AG04450 (cell line): ENCODE measurements at regions not wholly inside any gene's neighbourhood (a gene's known extent, or its start where the extent isn't known, plus 50 kb on each side); places are given as distances from the start of the nearest gene placed in this dataset.

Source experiments
- CTCF ChIA-PET: fragments of 300-600, 350-600 bp; formaldehyde crosslinking; extraction: SDS; loops from one replicate; lab custom pipeline; 2022; ENCODE audit warnings: antibody characterized with exemption, inconsistent platforms; lab: Charles Lee
- POLR2A ChIA-PET: fragments of 350-600 bp; formaldehyde crosslinking; extraction: SDS; loops from one replicate; lab custom pipeline; 2021; ENCODE audit warnings: antibody characterized with exemption, inconsistent platforms; lab: Yijun Ruan, JAX
- DNase-seq: peaks from one replicate; pipeline ENCODE4 v3.0.0-alpha.2; 2011; ENCODE audit warnings: low read depth, low spot score
- H3K27ac ChIP-seq: one replicate; pipeline ENCODE4 v1.5.1; 2012; ENCODE audit warnings: low read depth, low read length, control low read depth
- H3K27me3 ChIP-seq: one replicate; pipeline ENCODE4 v1.6.0; 2012; ENCODE audit warnings: low read length; ENCODE audit not compliant: control insufficient read depth, insufficient read depth
- H3K4me3 ChIP-seq: 2 replicates; pipeline ENCODE4 v1.5.1; 2011; ENCODE audit warnings: mild to moderate bottlenecking, low read depth, low read length, control low read depth
- H3K9me3 ChIP-seq: 2 replicates; pipeline ENCODE4 v1.5.1; 2012; ENCODE audit warnings: low read length; ENCODE audit not compliant: control insufficient read depth, insufficient read depth
- CTCF ChIP-seq: IDR thresholded peaks from 2 replicates; pipeline ENCODE4 v1.5.1; 2011; ENCODE audit warnings: low read depth, low read length, control low read depth, inconsistent platforms

DNA sequence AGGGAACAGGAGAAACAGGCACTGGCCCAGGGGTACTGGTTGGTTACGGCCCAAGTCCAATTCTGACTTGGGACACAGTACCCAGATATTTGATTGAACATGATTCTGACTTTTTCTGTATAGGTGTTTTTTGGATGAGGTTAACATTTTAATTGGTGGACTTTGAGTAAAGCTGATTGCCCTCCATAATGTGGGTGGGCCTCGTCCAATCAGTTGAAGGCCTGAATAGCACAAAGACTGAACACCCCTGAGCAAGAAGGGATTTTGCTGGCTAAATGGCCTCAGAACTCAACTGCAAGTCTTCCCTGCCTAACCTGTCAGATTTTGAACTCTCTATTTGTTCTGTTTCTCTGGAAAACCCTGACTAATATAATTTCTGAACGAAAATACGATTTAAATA lies 222.6 kb downstream of the TEX36 start:
- ChIA-PET CTCF (no interaction called here), POLR2A (no interaction called here)
- Histone ChIP-seq H3K27ac (no peak overlapping the region), H3K27me3 (peaks cover 7% of the 10 kb centered on the region), H3K9me3 (no peaks in the 10 kb centered on the region), H3K4me3 (no peak overlapping the region)
- no peak for DNase-seq
- no peak for TF ChIP-seq CTCF

DNA sequence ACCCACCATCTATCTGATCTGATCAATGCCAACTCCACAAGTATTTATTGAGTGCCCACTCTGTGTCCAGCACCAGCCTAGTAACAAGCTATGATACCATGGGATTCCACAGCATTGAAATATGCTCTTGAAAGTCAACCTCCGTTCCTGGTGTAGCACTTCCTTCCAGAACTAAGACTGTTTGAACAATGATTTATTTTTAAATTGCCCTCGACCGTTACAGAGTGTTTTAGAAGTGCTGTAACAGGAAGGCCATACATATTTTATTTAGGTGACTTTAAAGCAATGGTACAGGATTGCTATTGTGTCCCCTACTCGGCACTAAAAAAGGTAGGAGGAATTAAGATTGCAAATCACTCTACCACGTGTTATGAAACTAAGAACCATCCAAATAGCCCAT lies 225.6 kb downstream of the TEX36 start:
- H3K27me3 ChIP-seq, result peaks cover 2% of the 10 kb centered on the region
- no peak overlapping the region for H3K27ac ChIP-seq
- CTCF ChIA-PET, result no interaction called here
- no peak overlapping the region for H3K4me3 ChIP-seq
- H3K9me3 ChIP-seq, result no peaks in the 10 kb centered on the region
- DNase-seq, result no peak
- no peak for TF ChIP-seq CTCF
- POLR2A ChIA-PET, result no interaction called here

DNA sequence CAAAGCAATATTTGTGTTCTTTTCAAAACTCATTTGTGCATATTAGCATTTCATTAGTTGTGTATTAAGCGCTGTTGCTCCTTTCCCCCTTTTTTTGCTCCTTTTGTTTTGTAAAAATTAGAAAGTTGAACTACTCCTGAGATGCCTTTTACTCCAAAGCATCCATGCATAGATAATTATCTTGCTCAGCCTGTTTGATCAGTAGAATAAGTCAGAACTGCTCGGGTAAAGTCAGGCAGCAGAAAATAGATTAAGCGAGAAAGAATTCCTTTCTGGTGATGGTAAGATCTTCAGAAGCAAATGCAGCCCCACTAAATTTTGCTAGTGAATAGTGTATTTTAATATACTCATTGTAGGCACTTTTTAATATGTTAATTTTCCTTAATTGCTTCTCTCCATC lies 227.1 kb downstream of the TEX36 start:
- ChIA-PET POLR2A (no interaction called here), CTCF (no interaction called here)
- Histone ChIP-seq H3K9me3 (no peaks in the 10 kb centered on the region), H3K4me3 (no peak overlapping the region), H3K27ac (no peak overlapping the region), H3K27me3 (peaks cover 7% of the 10 kb centered on the region)
- DNase-seq, result no peak
- TF ChIP-seq CTCF, result no peak

DNA sequence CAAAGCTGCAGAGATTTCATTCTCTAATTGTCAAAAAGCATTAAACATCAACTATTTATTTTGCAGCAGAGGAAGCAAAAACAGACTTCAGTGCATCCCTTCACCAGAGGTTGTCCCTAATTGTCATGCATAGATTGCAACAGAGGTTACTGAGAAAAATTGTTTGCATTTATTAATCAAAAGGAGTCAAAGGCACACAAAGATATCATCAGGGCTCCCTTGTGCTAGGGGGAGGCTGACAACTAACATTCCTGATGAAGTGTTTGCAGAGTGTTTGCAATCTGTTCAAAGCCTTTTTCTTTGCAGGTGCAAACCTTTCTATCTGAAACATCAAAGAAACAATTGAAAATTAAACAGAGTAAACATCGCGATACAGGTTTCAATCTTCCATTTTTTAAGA lies 227.5 kb downstream of the TEX36 start:
- Histone ChIP-seq H3K27me3 (peaks cover 7% of the 10 kb centered on the region), H3K27ac (no peak overlapping the region), H3K4me3 (no peak overlapping the region), H3K9me3 (no peaks in the 10 kb centered on the region)
- DNase-seq, result no peak
- ChIA-PET CTCF (no interaction called here), POLR2A (no interaction called here)
- no peak for TF ChIP-seq CTCF

DNA sequence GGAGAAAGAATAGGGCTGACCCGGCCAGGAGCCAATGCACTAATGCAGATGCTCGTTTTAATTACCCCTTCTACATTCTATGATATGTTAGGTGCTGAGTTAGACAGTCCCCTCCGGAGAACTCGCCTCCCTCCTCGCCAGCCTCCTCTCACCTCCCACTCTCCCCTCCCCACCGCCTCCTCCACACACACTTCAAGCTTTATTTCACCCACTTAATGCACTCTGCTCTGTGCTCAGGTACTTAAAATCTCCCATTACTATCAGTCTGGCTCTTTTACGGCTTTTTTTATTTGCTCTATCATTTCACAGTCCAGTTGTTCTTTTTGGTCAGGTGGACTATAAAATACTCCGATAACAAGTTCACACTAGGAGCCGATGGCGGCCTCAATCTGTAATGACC lies 231.6 kb downstream of the TEX36 start:
- no peak for DNase-seq
- no peak overlapping the region for H3K27ac ChIP-seq
- POLR2A ChIA-PET, result no interaction called here
- TF ChIP-seq CTCF, result no peak
- CTCF ChIA-PET, result no interaction called here
- H3K9me3 ChIP-seq, result no peaks in the 10 kb centered on the region
- no peak overlapping the region for H3K4me3 ChIP-seq
- peaks cover 11% of the 10 kb centered on the region for H3K27me3 ChIP-seq
